Tibial nerve (tissue), 3 donors: ENCODE measurements at regions not wholly inside any gene's neighbourhood (a gene's known extent, or its start where the extent isn't known, plus 50 kb on each side); places are given as distances from the start of the nearest gene placed in this dataset.

Source experiments
- POLR2A ChIP-seq, 2 donors: fragments of 450-650 bp; IDR thresholded peaks; one replicate each; pipeline ENCODE4 v1.6.1; 2017; ENCODE audit warnings: antibody characterized with exemption in 2 of 2, mild to moderate bottlenecking in 2 of 2, moderate library complexity in 2 of 2
- TF ChIP-seq, protein P1 (sequence below), 5 experiments: fragments of 200-600 bp in 3 of 5; fragments of 450-650 bp in 2 of 5; sonication (generic) in 3 of 5; IDR thresholded peaks; one replicate each; pipeline ENCODE4 v1.5.1; 2016 to 2019; ENCODE audit warnings: antibody characterized with exemption in 5 of 5, mild to moderate bottlenecking in 3 of 5, moderate library complexity in 2 of 5

DNA sequence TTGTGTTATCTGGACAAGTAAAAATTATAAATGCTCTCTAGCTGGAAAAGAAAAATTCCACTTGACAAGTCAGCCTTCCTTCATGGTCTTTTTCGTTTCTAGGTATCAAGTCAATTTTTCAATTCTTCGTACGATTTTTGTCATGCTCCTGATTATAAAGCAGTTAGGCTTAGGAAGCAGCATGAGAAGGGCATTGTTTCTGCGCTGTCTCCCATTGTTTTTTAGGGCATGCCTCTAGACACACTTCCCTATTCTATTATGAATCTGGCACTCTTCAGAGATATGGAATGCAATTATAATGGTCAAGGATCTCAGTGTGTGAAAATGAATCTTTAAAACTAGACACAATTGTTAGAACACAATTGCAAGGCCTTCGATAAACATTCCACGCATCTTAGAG lies 164.1 kb upstream of the FAT1 start:
- TF ChIP-seq, protein P1, sequence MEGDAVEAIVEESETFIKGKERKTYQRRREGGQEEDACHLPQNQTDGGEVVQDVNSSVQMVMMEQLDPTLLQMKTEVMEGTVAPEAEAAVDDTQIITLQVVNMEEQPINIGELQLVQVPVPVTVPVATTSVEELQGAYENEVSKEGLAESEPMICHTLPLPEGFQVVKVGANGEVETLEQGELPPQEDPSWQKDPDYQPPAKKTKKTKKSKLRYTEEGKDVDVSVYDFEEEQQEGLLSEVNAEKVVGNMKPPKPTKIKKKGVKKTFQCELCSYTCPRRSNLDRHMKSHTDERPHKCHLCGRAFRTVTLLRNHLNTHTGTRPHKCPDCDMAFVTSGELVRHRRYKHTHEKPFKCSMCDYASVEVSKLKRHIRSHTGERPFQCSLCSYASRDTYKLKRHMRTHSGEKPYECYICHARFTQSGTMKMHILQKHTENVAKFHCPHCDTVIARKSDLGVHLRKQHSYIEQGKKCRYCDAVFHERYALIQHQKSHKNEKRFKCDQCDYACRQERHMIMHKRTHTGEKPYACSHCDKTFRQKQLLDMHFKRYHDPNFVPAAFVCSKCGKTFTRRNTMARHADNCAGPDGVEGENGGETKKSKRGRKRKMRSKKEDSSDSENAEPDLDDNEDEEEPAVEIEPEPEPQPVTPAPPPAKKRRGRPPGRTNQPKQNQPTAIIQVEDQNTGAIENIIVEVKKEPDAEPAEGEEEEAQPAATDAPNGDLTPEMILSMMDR (IDR thresholded peaks at IDR 0.05): no peak
- TF ChIP-seq POLR2A (IDR thresholded peaks at IDR 0.05): no peak
